DND-41 (cell line): ENCODE measurements at regions not wholly inside any gene's neighbourhood (a gene's known extent, or its start where the extent isn't known, plus 50 kb on each side); places are given as distances from the start of the nearest gene placed in this dataset.

Experiments
- EZH2 ChIP-seq: IDR thresholded peaks from 3 replicates; pipeline ENCODE4 v1.6.1; 2012; ENCODE audit warnings: borderline replicate concordance, low read depth, mild to moderate bottlenecking, moderate library complexity, low read length, inconsistent platforms; ENCODE audit not compliant: severe bottlenecking
- TF ChIP-seq, protein P1 (sequence below): IDR thresholded peaks from 2 replicates; pipeline ENCODE4 v1.5.1; 2012; ENCODE audit warnings: borderline replicate concordance, low read length, moderate library complexity, mild to moderate bottlenecking; ENCODE audit not compliant: poor library complexity, severe bottlenecking; ENCODE audit errors: extremely low read depth

DNA sequence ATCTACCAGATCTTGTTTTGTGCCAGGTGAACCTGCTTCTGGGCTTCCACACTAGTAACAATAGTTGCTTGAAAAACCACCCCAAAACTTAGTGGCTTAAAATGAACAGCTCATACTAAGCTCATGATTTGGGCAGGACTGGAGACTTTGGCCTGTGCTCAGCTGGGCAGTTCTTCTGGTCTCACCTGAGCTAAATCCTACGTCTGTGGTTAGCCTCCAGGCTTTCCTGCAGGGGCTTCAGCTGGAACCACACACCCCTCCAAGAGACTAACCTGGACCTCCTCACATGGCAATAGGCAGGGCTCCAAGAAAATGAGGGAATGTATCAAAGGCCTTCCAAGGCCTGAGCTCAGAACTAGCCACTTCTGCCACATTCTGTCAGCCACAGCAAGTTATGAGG is 144.1 kb downstream of the CD8B2 start:
- TF ChIP-seq, protein P1, sequence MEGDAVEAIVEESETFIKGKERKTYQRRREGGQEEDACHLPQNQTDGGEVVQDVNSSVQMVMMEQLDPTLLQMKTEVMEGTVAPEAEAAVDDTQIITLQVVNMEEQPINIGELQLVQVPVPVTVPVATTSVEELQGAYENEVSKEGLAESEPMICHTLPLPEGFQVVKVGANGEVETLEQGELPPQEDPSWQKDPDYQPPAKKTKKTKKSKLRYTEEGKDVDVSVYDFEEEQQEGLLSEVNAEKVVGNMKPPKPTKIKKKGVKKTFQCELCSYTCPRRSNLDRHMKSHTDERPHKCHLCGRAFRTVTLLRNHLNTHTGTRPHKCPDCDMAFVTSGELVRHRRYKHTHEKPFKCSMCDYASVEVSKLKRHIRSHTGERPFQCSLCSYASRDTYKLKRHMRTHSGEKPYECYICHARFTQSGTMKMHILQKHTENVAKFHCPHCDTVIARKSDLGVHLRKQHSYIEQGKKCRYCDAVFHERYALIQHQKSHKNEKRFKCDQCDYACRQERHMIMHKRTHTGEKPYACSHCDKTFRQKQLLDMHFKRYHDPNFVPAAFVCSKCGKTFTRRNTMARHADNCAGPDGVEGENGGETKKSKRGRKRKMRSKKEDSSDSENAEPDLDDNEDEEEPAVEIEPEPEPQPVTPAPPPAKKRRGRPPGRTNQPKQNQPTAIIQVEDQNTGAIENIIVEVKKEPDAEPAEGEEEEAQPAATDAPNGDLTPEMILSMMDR, result no peak
- no peak for TF ChIP-seq EZH2
